Kidney epithelial cell (primary cell): ENCODE measurements at regions not wholly inside any gene's neighbourhood (a gene's known extent, or its start where the extent isn't known, plus 50 kb on each side); places are given as distances from the start of the nearest gene placed in this dataset.

ENCODE experiments used
- DNase-seq: peaks from one replicate; pipeline ENCODE4 v3.0.0-alpha.2; 2010; ENCODE audit warnings: low read depth
- H3K27me3 ChIP-seq: 2 replicates; pipeline ENCODE4 v1.6.0; 2011; ENCODE audit warnings: low read length; ENCODE audit not compliant: control insufficient read depth, insufficient read depth
- H3K36me3 ChIP-seq: 2 replicates; pipeline ENCODE4 v1.5.1; 2011; ENCODE audit warnings: low read length; ENCODE audit not compliant: control insufficient read depth, insufficient read depth
- H3K4me3 ChIP-seq: 2 replicates; pipeline ENCODE4 v1.5.1; 2011; ENCODE audit warnings: low read depth, mild to moderate bottlenecking, control low read depth, low read length
- CTCF ChIP-seq: IDR thresholded peaks from 2 replicates; pipeline ENCODE4 v1.5.1; 2011; ENCODE audit warnings: mild to moderate bottlenecking, moderate library complexity, low read length, control low read depth, inconsistent platforms; ENCODE audit not compliant: insufficient read depth, poor library complexity, severe bottlenecking

GRCh38 chr11:70547386-70547785 lies 149.1 kb downstream of the CTTN start:
- no peak for TF ChIP-seq CTCF
- no peaks in the 10 kb centered on the region for H3K36me3 ChIP-seq
- no peak overlapping the region for H3K4me3 ChIP-seq
- H3K27me3 ChIP-seq = no peaks in the 10 kb centered on the region
- DNase-seq = no peak

GRCh38 chr11:70547821-70548670 lies 149.7 kb downstream of the CTTN start:
- no peak for TF ChIP-seq CTCF
- DNase-seq = no peak
- Histone ChIP-seq H3K27me3 (no peaks in the 10 kb centered on the region), H3K36me3 (no peaks in the 10 kb centered on the region), H3K4me3 (no peak overlapping the region)

GRCh38 chr11:70548976-70549375 lies 150.6 kb downstream of the CTTN start:
- Histone ChIP-seq H3K4me3 (no peak overlapping the region), H3K36me3 (no peaks in the 10 kb centered on the region), H3K27me3 (no peaks in the 10 kb centered on the region)
- TF ChIP-seq CTCF = no peak
- DNase-seq = no peak

GRCh38 chr11:70549386-70549785 lies 151.1 kb downstream of the CTTN start:
- TF ChIP-seq CTCF = no peak
- Histone ChIP-seq H3K27me3 (no peaks in the 10 kb centered on the region), H3K36me3 (no peaks in the 10 kb centered on the region), H3K4me3 (no peak overlapping the region)
- DNase-seq = no peak

- Histone ChIP-seq H3K4me3 (no peak overlapping the region), H3K27me3 (no peaks in the 10 kb centered on the region), H3K36me3 (no peaks in the 10 kb centered on the region)
- no peak for DNase-seq
- no peak for TF ChIP-seq CTCF
Observed at GRCh38 chr11:70549796-70550195, 151.5 kb downstream of the CTTN start.

- H3K36me3 ChIP-seq = no peaks in the 10 kb centered on the region
- H3K4me3 ChIP-seq = no peak overlapping the region
- no peaks in the 10 kb centered on the region for H3K27me3 ChIP-seq
- TF ChIP-seq CTCF = no peak
- no peak for DNase-seq
Observed at GRCh38 chr11:70550456-70551195, 152.3 kb downstream of the CTTN start.
